Frontal cortex (tissue), 3 donors: ENCODE measurements at regions not wholly inside any gene's neighbourhood (a gene's known extent, or its start where the extent isn't known, plus 50 kb on each side); places are given as distances from the start of the nearest gene placed in this dataset.
"Not testable (repeated sequence)": the region's sequence is repeated elsewhere in the genome, so short reads cannot be mapped to it uniquely, and the experiment has no call there.

ENCODE experiments used
- DNase-seq, 2 donors: peaks; one replicate each; pipeline ENCODE4 v3.0.0; 2012; ENCODE audit warnings: low spot score in 2 of 2
- FAIRE-seq: peaks from 2 replicates; lab custom pipeline; 2012; peaks lifted over from hg19 to GRCh38; lab: Jason Lieb, UNC
- donor health status: control.
- donor health status: control.
- donor health status: control.

- FAIRE-seq (no peak), DNase-seq (no peak)
These were observed 82.9 kb downstream of the LAS1L start for GRCh38 chrX:65451663-65452062.

- no peak for DNase-seq
- no peak for FAIRE-seq
These were observed 114.4 kb downstream of the LAS1L start for GRCh38 chrX:65420154-65420553.

GRCh38 chrX:65407662-65408061, 126.9 kb downstream of the LAS1L start:
- DNase-seq, FAIRE-seq: not testable (repeated sequence)

GRCh38 chrX:65407157-65407626, 127.4 kb downstream of the LAS1L start:
- peak in 1 of 2 donors; percentile 0 for DNase-seq
- no peak for FAIRE-seq

GRCh38 chrX:65406532-65406931, 128.1 kb downstream of the LAS1L start:
- DNase-seq (peak in 1 of 2 donors; percentile 22), FAIRE-seq (no peak)

- DNase-seq (no peak), FAIRE-seq (no peak)
These were observed 142.3 kb downstream of the LAS1L start for GRCh38 chrX:65392284-65392683.

- FAIRE-seq, DNase-seq: not testable (repeated sequence)
These were observed 145.5 kb downstream of the LAS1L start for GRCh38 chrX:65389120-65389519.
